Natural killer cell (primary cell): ENCODE measurements at regions not wholly inside any gene's neighbourhood (a gene's known extent, or its start where the extent isn't known, plus 50 kb on each side); places are given as distances from the start of the nearest gene placed in this dataset.
"Not testable (repeated sequence)": the region's sequence is repeated elsewhere in the genome, so short reads cannot be mapped to it uniquely, and the experiment has no call there.

Experiments used
- ATAC-seq, 3 donors: fragments of 150-1000 bp in 2 of 3; fragments of 200-7000 bp in 1 of 3; cut with Tn5 transposase; 1 replicate in 1 of 3; 2 replicates in 2 of 3; pipeline ENCODE4 v1.10.0; 2021; ENCODE audit warnings: mild to moderate bottlenecking in 2 of 3, moderate library complexity in 2 of 3
- DNase-seq, 2 donors: peaks; one replicate each; pipeline versions ENCODE4 v3.0.0 to v3.0.0-alpha.2; 2013 to 2021; ENCODE audit warnings: mixed read lengths in 1 of 2
- H3K27ac ChIP-seq: one replicate; pipeline ENCODE4 v1.5.1; 2013; ENCODE audit warnings: mild to moderate bottlenecking, low read length
- H3K27me3 ChIP-seq: one replicate; pipeline ENCODE4 v1.6.1; 2013; ENCODE audit warnings: low read length; ENCODE audit not compliant: control insufficient read depth, insufficient read depth
- H3K36me3 ChIP-seq: one replicate; pipeline ENCODE4 v1.6.1; 2013; ENCODE audit warnings: low read length; ENCODE audit not compliant: control insufficient read depth, insufficient read depth
- H3K4me1 ChIP-seq: one replicate; pipeline ENCODE4 v1.6.1; 2013; ENCODE audit warnings: low read length; ENCODE audit not compliant: control insufficient read depth, insufficient read depth
- H3K4me3 ChIP-seq: one replicate; pipeline ENCODE4 v1.5.1; 2013; ENCODE audit warnings: low read length
- H3K9me3 ChIP-seq: one replicate; pipeline ENCODE4 v1.6.1; 2013; ENCODE audit warnings: low read length; ENCODE audit not compliant: control insufficient read depth, insufficient read depth
- H3K27ac Mint-ChIP-seq, 2 donors: one replicate each; pipeline ENCODE4 v1.8.0; 2022; ENCODE audit warnings: mild to moderate bottlenecking in 2 of 2, mixed read lengths in 2 of 2, moderate library complexity in 1 of 2
- H3K27me3 Mint-ChIP-seq, 2 donors: one replicate each; pipeline ENCODE4 v1.8.0; 2022; ENCODE audit warnings: low read depth in 2 of 2, mixed read lengths in 2 of 2
- H3K36me3 Mint-ChIP-seq: one replicate; pipeline ENCODE4 v1.8.0; 2022; ENCODE audit warnings: mixed read lengths
- H3K4me1 Mint-ChIP-seq, 2 donors: one replicate each; pipeline ENCODE4 v1.8.0; 2022; ENCODE audit warnings: mixed read lengths in 2 of 2
- H3K4me3 Mint-ChIP-seq: one replicate; pipeline ENCODE4 v1.8.0; 2022; ENCODE audit warnings: mild to moderate bottlenecking, moderate library complexity, mixed read lengths
- H3K9me3 Mint-ChIP-seq, 2 donors: one replicate each; pipeline ENCODE4 v1.8.0; 2022; ENCODE audit warnings: mixed read lengths in 2 of 2
- WGBS: methylation state at CpG from one replicate; pipeline ENCODE4 v1.1.7; 2013; ENCODE audit warnings: missing lambda C conversion rate; ENCODE audit not compliant: insufficient coverage; 5-methylcytosine and 5-hydroxymethylcytosine counted together
- intact Hi-C: fragments of 100-400 bp; cut with micrococcal nuclease; formaldehyde crosslinking; loops from one replicate; pipeline ENCODE4 v1.14.2; 2022

GRCh38 chr7:75201606-75202079 is 109.3 kb downstream of the GTF2IRD2B start:
- H3K27ac ChIP-seq, ATAC-seq, H3K36me3 ChIP-seq, DNase-seq, intact Hi-C loops, H3K4me3 Mint-ChIP-seq, H3K9me3 Mint-ChIP-seq, H3K9me3 ChIP-seq, H3K36me3 Mint-ChIP-seq, H3K27me3 ChIP-seq, H3K4me1 Mint-ChIP-seq, H3K27me3 Mint-ChIP-seq, H3K27ac Mint-ChIP-seq, H3K4me1 ChIP-seq, H3K4me3 ChIP-seq: not testable (repeated sequence)
- no CpG with 5 or more reads among the region's 8 CpGs for WGBS

- intact Hi-C loops, H3K4me3 ChIP-seq, H3K27ac Mint-ChIP-seq: not testable (repeated sequence)
Measured at GRCh38 chr7:75205367-75206085, 113.1 kb downstream of the GTF2IRD2B start.

GRCh38 chr7:75215460-75215859 is 123.1 kb downstream of the GTF2IRD2B start:
- H3K36me3 Mint-ChIP-seq, H3K9me3 Mint-ChIP-seq, H3K4me3 ChIP-seq, H3K27ac ChIP-seq, intact Hi-C loops, H3K27me3 Mint-ChIP-seq, ATAC-seq, H3K4me1 ChIP-seq, H3K36me3 ChIP-seq, H3K9me3 ChIP-seq, H3K4me3 Mint-ChIP-seq, H3K27ac Mint-ChIP-seq, H3K27me3 ChIP-seq, H3K4me1 Mint-ChIP-seq, DNase-seq: not testable (repeated sequence)
- WGBS: no CpG with 5 or more reads among the region's 5 CpGs

More at GRCh38 chr7:75205367-75206085, 113.1 kb downstream of the GTF2IRD2B start:
- not testable (repeated sequence) for H3K4me3 Mint-ChIP-seq, H3K4me1 ChIP-seq, H3K36me3 ChIP-seq, H3K9me3 ChIP-seq, H3K27ac ChIP-seq, DNase-seq, ATAC-seq, H3K27me3 ChIP-seq, H3K27me3 Mint-ChIP-seq, H3K36me3 Mint-ChIP-seq, H3K9me3 Mint-ChIP-seq, H3K4me1 Mint-ChIP-seq
- no CpG with 5 or more reads among the region's 14 CpGs for WGBS

GRCh38 chr7:75216963-75217362 is 124.6 kb downstream of the GTF2IRD2B start:
- H3K4me1 ChIP-seq, H3K4me1 Mint-ChIP-seq, intact Hi-C loops, H3K27me3 ChIP-seq, ATAC-seq, H3K9me3 Mint-ChIP-seq, H3K27ac ChIP-seq, H3K4me3 ChIP-seq, H3K36me3 Mint-ChIP-seq, H3K27me3 Mint-ChIP-seq, H3K9me3 ChIP-seq, H3K4me3 Mint-ChIP-seq, H3K27ac Mint-ChIP-seq, H3K36me3 ChIP-seq, DNase-seq: not testable (repeated sequence)
- WGBS: no CpG with 5 or more reads among the region's 10 CpGs

GRCh38 chr7:75226102-75226501 is 133.7 kb downstream of the GTF2IRD2B start:
- H3K36me3 Mint-ChIP-seq, H3K4me1 Mint-ChIP-seq, H3K36me3 ChIP-seq, H3K9me3 Mint-ChIP-seq, H3K4me3 Mint-ChIP-seq, DNase-seq, H3K27ac ChIP-seq, H3K4me1 ChIP-seq, H3K27me3 ChIP-seq, H3K4me3 ChIP-seq, H3K27me3 Mint-ChIP-seq, H3K27ac Mint-ChIP-seq, ATAC-seq, H3K9me3 ChIP-seq, intact Hi-C loops: not testable (repeated sequence)
- WGBS: no CpG with 5 or more reads among the region's 4 CpGs

GRCh38 chr7:75229558-75229957 is 137.2 kb downstream of the GTF2IRD2B start:
- DNase-seq, H3K36me3 ChIP-seq, intact Hi-C loops, H3K27ac ChIP-seq, H3K4me1 Mint-ChIP-seq, H3K36me3 Mint-ChIP-seq, H3K4me3 ChIP-seq, H3K4me3 Mint-ChIP-seq, H3K9me3 ChIP-seq, H3K9me3 Mint-ChIP-seq, H3K27me3 Mint-ChIP-seq, H3K27ac Mint-ChIP-seq, H3K4me1 ChIP-seq, ATAC-seq, H3K27me3 ChIP-seq: not testable (repeated sequence)
- WGBS: no CpG with 5 or more reads among the region's 7 CpGs

- H3K9me3 Mint-ChIP-seq, H3K27me3 ChIP-seq, H3K4me1 Mint-ChIP-seq, H3K27ac Mint-ChIP-seq, H3K36me3 Mint-ChIP-seq, H3K4me3 ChIP-seq, H3K27me3 Mint-ChIP-seq, DNase-seq, intact Hi-C loops, H3K4me3 Mint-ChIP-seq, H3K27ac ChIP-seq, H3K9me3 ChIP-seq, H3K36me3 ChIP-seq, H3K4me1 ChIP-seq: not testable (repeated sequence)
- peak in 1 of 3 donors; percentile 33 for ATAC-seq
- no CpG with 5 or more reads among the region's 4 CpGs for WGBS
Measured at GRCh38 chr7:75230558-75230957, 138.2 kb downstream of the GTF2IRD2B start.

- H3K4me3 ChIP-seq, H3K36me3 Mint-ChIP-seq, H3K36me3 ChIP-seq, DNase-seq, H3K27me3 ChIP-seq, H3K4me3 Mint-ChIP-seq, H3K27me3 Mint-ChIP-seq, intact Hi-C loops, H3K4me1 Mint-ChIP-seq, H3K27ac Mint-ChIP-seq, H3K4me1 ChIP-seq, ATAC-seq, H3K9me3 Mint-ChIP-seq, H3K27ac ChIP-seq, H3K9me3 ChIP-seq: not testable (repeated sequence)
- WGBS: no CpG with 5 or more reads among the region's 13 CpGs
Measured at GRCh38 chr7:75235092-75235826, 142.9 kb downstream of the GTF2IRD2B start.
